ENCODE measurements at regions not wholly inside any gene's neighbourhood (a gene's known extent, or its start where the extent isn't known, plus 50 kb on each side); places are given as distances from the start of the nearest gene placed in this dataset.

GRCh38 chr3:73188707-73189106 lies 127.2 kb downstream of the EBLN2 start:
- TF ChIP-seq CTCF (IDR thresholded peaks at IDR 0.05 in 8 of 11, conservative IDR thresholded peaks at IDR 0.05 in 3 of 11) = no peak
- TF ChIP-seq POLR2A (IDR thresholded peaks at IDR 0.05) = no peak
